Fibroblast of lung (primary cell): ENCODE measurements at regions not wholly inside any gene's neighbourhood (a gene's known extent, or its start where the extent isn't known, plus 50 kb on each side); places are given as distances from the start of the nearest gene placed in this dataset.

Experiments used
- DNase-seq, 2 donors: peaks; one replicate each; pipeline versions ENCODE4 v3.0.0 to v3.0.0-alpha.2; 2010; ENCODE audit warnings: low read depth in 2 of 2
- H2AFZ ChIP-seq: 2 replicates; pipeline ENCODE4 v1.5.1; 2012; ENCODE audit warnings: low read length, control low read depth, inconsistent platforms
- H3K27ac ChIP-seq: 2 replicates; pipeline ENCODE4 v1.5.1; 2011; ENCODE audit warnings: low read length, control low read depth; ENCODE audit not compliant: insufficient read depth
- H3K27me3 ChIP-seq: 2 replicates; pipeline ENCODE4 v1.5.1; 2011; ENCODE audit warnings: mild to moderate bottlenecking, low read length; ENCODE audit not compliant: control insufficient read depth, insufficient read depth
- H3K36me3 ChIP-seq: 2 replicates; pipeline ENCODE4 v1.5.1; 2011; ENCODE audit warnings: low read length; ENCODE audit not compliant: control insufficient read depth, insufficient read depth
- H3K4me1 ChIP-seq: 2 replicates; pipeline ENCODE4 v1.5.1; 2011; ENCODE audit warnings: low read length; ENCODE audit not compliant: control insufficient read depth, insufficient read depth; ENCODE audit errors: extremely low read depth
- H3K4me2 ChIP-seq: 2 replicates; pipeline ENCODE4 v1.5.1; 2011; ENCODE audit warnings: low read length, control low read depth; ENCODE audit not compliant: insufficient read depth; ENCODE audit errors: extremely low read depth
- H3K4me3 ChIP-seq, 4 experiments: fragments of 200-600 bp in 1 of 4; sonication (generic) in 1 of 4; replicated peaks in 1 of 4; 2 replicates each; pipeline ENCODE4 v1.5.1; 2011 to 2016; ENCODE audit warnings: low read length in 4 of 4, low read depth in 3 of 4, mild to moderate bottlenecking in 3 of 4, control low read depth in 2 of 4, inconsistent platforms in 1 of 4, mixed read lengths in 1 of 4; ENCODE audit not compliant: insufficient read depth in 1 of 4; ENCODE audit errors: control extremely low read depth in 1 of 4
- H3K79me2 ChIP-seq: 2 replicates; pipeline ENCODE4 v1.5.1; 2012; ENCODE audit warnings: mild to moderate bottlenecking, low read length, inconsistent platforms; ENCODE audit not compliant: control insufficient read depth, insufficient read depth
- H3K9ac ChIP-seq: 2 replicates; pipeline ENCODE4 v1.5.1; 2011; ENCODE audit warnings: mild to moderate bottlenecking, low read length, control low read depth; ENCODE audit not compliant: insufficient read depth
- H3K9me3 ChIP-seq: 2 replicates; pipeline ENCODE4 v1.5.1; 2012; ENCODE audit warnings: low read depth, low read length; ENCODE audit not compliant: control insufficient read depth, insufficient read depth
- H4K20me1 ChIP-seq: 2 replicates; pipeline ENCODE4 v1.5.1; 2011; ENCODE audit warnings: low read length; ENCODE audit not compliant: control insufficient read depth, insufficient read depth; ENCODE audit errors: extremely low read depth
- CTCF ChIP-seq, 2 donors: IDR thresholded peaks in 1 of 2; conservative IDR thresholded peaks in 1 of 2; 1 replicate in 1 of 2; 2 replicates in 1 of 2; pipeline ENCODE4 v1.5.1; 2011 to 2012; ENCODE audit warnings: low read length in 2 of 2, control low read depth in 1 of 2, inconsistent platforms in 1 of 2, low read depth in 1 of 2, mild to moderate bottlenecking in 1 of 2
- EZH2 ChIP-seq: IDR thresholded peaks from 2 replicates; pipeline ENCODE4 v1.5.1; 2012; ENCODE audit warnings: low read length, control low read depth, mild to moderate bottlenecking; ENCODE audit errors: missing control alignments

- no peaks in the 10 kb centered on the region for H4K20me1 ChIP-seq
- no peak overlapping the region for H2AFZ ChIP-seq
- no peaks in the 10 kb centered on the region for H3K9me3 ChIP-seq
- no peaks in the 10 kb centered on the region for H3K27me3 ChIP-seq
- no peaks in the 10 kb centered on the region for H3K36me3 ChIP-seq
- DNase-seq, result peak in 1 of 2 donors; percentile 4
- no peak overlapping the region for H3K4me2 ChIP-seq
- no peaks in the 10 kb centered on the region for H3K79me2 ChIP-seq
- TF ChIP-seq EZH2 (no peak), CTCF (conservative IDR thresholded peaks at IDR 0.05 in 1 of 2, IDR thresholded peaks at IDR 0.05 in 1 of 2; ENCODE audit: low read depth in 1 of 2, low read length in 2 of 2) (no peak)
- no peak overlapping the region for H3K27ac ChIP-seq
- no peaks in the 10 kb centered on the region for H3K4me1 ChIP-seq
- no peak overlapping the region for H3K9ac ChIP-seq
- no peak overlapping the region for H3K4me3 ChIP-seq
Observed at GRCh38 chr7:98713165-98713810, 96.2 kb downstream of the NPTX2 start.

- no peak for DNase-seq
- H3K36me3 ChIP-seq, result no peaks in the 10 kb centered on the region
- no peaks in the 10 kb centered on the region for H3K27me3 ChIP-seq
- no peaks in the 10 kb centered on the region for H3K79me2 ChIP-seq
- no peak overlapping the region for H3K9ac ChIP-seq
- H2AFZ ChIP-seq, result no peak overlapping the region
- H3K4me1 ChIP-seq, result no peaks in the 10 kb centered on the region
- H3K27ac ChIP-seq, result no peak overlapping the region
- H4K20me1 ChIP-seq, result no peaks in the 10 kb centered on the region
- H3K9me3 ChIP-seq, result no peaks in the 10 kb centered on the region
- no peak overlapping the region for H3K4me3 ChIP-seq
- no peak overlapping the region for H3K4me2 ChIP-seq
- TF ChIP-seq EZH2 (no peak), CTCF (conservative IDR thresholded peaks at IDR 0.05 in 1 of 2, IDR thresholded peaks at IDR 0.05 in 1 of 2; ENCODE audit: low read depth in 1 of 2, low read length in 2 of 2) (no peak)
Observed at GRCh38 chr7:98719396-98719795, 102.3 kb downstream of the NPTX2 start.

GRCh38 chr7:98722402-98722801 is 105.3 kb downstream of the NPTX2 start:
- no peaks in the 10 kb centered on the region for H4K20me1 ChIP-seq
- DNase-seq, result no peak
- H3K4me2 ChIP-seq, result no peak overlapping the region
- no peak overlapping the region for H3K27ac ChIP-seq
- TF ChIP-seq CTCF (conservative IDR thresholded peaks at IDR 0.05 in 1 of 2, IDR thresholded peaks at IDR 0.05 in 1 of 2; ENCODE audit: low read depth in 1 of 2, low read length in 2 of 2) (no peak), EZH2 (no peak)
- H3K4me1 ChIP-seq, result no peaks in the 10 kb centered on the region
- H3K9ac ChIP-seq, result no peak overlapping the region
- no peaks in the 10 kb centered on the region for H3K36me3 ChIP-seq
- no peaks in the 10 kb centered on the region for H3K9me3 ChIP-seq
- no peak overlapping the region for H2AFZ ChIP-seq
- no peaks in the 10 kb centered on the region for H3K79me2 ChIP-seq
- no peaks in the 10 kb centered on the region for H3K27me3 ChIP-seq
- no peak overlapping the region for H3K4me3 ChIP-seq
